Dermis microvascular lymphatic vessel endothelial cell (primary cell): ENCODE measurements at regions not wholly inside any gene's neighbourhood (a gene's known extent, or its start where the extent isn't known, plus 50 kb on each side); places are given as distances from the start of the nearest gene placed in this dataset.
A peak's percentile ranks its signal among the peaks of the same experiment; 100 is the strongest.

Experiments used
- DNase-seq, 2 donors: peaks; one replicate each; pipeline versions ENCODE4 v3.0.0 to v3.0.0-alpha.2; 2010; ENCODE audit warnings: low read depth in 2 of 2

DNA sequence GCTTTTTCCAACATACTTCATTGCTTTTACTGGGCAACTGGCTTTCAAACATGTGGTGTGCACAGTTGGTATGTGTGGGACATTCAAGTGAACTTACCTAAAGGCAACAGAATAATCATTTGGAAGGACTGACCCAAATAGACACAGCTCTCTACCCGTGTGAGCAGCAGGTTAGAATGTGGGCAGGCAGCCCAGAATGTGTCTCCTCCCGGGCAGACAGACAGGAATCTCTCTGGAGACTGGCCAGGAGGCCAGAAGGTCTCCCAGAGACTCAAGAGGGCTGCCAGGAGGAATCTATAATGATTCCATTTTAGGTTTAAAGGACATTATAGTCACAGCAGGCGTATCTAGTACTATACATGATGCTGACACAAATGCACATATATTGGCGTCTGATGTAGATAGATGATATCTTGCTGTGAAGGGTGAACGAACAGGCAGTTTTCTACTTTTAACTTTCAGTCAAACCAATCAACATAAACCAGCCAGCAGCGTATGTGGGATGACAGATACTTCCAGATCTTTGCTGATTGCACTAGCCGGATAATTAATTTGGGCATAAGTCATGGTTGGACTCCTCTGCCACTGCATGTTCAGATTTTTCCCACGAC lies 297.4 kb upstream of the ZNF608 start:
- peak; percentile 86 to 93 for DNase-seq

DNA sequence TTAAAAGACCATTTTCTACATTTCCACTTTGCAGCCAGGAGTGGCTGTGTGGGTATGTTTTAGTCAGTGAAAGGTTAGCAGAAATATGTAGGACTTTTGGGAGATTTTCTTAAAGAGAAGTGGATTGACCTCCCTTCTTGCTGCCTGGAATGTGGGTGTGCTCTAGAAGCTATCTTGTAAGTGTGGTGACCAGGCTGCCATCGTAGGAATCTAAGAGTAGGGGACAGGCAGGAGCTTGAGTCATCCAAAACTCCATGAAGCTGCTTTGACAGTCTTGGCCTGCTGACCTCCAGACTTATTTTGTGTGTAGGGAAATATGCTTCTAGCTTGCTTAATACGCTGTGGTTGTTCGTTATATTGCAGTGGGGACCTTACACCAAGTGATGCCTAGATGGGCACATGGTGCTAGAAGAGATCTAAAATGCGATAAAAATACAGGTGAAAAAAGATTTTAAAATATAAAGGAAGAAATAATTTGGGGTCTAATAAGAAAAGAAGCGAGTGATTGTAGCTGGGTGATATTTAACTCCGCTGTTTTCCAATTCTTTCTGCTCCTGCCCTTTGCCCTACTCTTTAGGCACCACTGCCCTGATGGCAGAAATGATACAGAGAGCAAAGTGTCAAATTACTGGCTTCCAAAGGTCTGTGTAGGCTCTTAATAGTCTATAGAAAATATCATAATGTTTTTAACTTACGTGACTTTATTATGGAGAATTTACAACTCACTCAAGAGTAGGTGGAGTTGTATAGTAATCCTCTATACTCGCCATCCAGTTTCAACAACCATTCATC lies 298.2 kb upstream of the ZNF608 start:
- peak in 1 of 2 donors; percentile 24 for DNase-seq

DNA sequence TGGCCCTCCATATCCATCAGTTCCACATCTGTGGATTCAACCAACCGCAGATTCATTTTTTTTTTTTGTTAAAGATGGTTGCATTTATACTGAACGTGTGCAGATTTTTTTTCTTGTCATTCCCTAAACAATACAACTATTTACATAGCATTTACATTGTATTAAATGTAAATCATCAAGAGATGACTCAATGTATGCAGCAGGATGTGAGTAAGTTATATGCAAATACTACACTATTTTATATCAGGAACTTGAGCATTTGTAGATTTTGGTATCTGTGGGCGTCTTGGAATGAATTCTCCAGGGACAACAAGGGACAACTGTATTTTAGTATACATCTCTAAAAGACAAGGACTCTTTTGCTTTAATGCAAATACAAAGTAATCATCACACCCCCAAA lies 299.2 kb upstream of the ZNF608 start:
- DNase-seq, result peak in 1 of 2 donors; percentile 25

GRCh38 chr5:125046838-125047237 lies 300.4 kb upstream of the ZNF608 start:
- DNase-seq, result no peak

DNA sequence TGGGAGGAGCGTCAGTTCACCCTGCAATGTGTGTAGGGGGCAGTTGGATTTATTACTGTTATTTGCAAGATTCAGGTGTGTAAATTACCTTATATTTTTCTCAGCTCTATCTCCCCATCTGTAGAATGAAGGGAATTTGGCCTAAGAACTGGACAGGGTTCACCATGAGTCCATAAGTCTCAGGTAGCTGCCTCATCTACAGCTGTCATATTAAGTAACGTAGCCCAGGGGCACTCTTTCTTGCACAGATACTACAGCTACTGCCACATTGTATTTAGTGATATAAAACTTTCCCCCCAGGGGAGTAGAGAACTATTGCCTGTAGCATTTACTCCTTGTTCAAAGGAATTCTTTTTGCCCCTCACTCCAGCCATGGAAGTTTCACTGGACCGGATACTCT lies 301.4 kb upstream of the ZNF608 start:
- no peak for DNase-seq

GRCh38 chr5:125049721-125050702 lies 303.6 kb upstream of the ZNF608 start:
- DNase-seq, result no peak

DNA sequence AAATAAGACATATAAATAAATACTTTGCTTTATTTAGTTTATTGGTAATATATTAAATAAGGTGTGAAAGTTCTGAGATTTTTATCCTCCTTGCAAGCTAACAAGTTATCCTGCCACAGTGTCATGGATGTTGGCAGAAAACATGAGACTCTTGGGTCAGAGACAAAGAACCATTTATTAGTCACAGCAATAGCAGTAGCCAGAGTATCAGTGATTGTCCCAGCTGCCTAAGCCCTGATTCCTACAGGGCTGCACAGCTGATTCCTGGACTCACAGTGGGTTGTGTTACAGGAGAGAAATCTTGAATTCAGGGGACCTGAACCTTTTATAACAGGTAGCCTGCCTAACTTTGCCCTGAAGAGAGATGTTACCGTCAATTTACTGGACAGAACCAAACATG lies 304.5 kb upstream of the ZNF608 start:
- DNase-seq, result no peak

DNA sequence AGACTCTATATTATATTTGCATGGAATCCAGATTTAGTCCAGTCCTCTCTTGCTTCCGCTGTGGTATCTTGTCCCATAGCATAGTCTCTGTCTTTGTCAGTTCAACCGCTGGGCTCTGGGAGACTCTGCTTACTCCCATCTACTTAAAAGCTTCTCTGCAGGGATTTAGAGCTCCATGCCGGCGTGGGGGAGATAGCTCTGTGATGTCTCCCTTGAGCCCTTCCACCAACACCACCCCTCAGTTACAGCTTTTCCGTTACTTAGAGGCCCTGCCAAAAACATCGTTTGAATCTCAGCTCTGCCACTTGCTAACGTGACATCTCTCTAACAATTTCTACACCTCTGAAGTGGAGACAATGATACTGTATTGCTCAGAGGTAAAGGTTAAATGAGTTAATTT lies 306.1 kb upstream of the ZNF608 start:
- DNase-seq, result no peak

DNA sequence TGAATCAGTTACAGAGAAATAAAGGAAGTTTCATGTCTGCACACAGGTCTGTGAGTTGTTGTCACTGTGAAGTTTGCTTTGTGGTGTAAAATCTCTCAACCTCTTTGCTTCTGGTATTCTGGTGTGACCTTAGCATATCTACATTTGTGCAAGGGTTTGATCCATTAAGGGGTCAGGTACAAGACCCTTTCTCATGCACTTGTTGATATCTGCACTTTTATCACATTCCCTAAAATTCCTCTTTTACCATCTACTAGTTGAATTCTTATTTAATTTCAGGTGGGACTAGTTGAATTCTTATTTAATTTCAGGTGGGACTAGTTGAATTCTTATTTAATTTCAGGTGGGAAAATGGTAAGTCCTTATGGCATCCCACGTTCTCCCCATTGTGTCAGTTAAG lies 306.7 kb upstream of the ZNF608 start:
- no peak for DNase-seq

DNA sequence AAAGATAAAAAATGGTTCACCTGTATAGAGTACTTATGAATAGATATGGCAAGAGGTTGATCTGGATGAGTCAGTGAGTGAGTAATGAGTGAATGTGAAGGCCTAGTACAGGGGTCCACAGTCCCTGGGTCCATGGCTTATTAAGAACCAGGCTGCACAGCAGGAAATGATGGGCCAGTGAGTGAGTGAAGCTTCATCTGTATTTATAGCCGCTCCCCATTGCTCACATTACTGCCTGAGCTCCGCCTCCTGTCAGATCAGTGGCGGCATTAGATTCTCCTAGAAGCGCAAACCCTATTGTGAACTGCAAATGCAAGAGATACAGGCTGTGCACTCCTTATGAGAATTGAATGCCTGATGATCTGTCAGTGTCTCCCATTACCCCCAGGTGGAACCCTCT lies 307.7 kb upstream of the ZNF608 start:
- peak in 1 of 2 donors; percentile 29 for DNase-seq

GRCh38 chr5:125056671-125057485 lies 310.4 kb upstream of the ZNF608 start:
- no peak for DNase-seq

DNA sequence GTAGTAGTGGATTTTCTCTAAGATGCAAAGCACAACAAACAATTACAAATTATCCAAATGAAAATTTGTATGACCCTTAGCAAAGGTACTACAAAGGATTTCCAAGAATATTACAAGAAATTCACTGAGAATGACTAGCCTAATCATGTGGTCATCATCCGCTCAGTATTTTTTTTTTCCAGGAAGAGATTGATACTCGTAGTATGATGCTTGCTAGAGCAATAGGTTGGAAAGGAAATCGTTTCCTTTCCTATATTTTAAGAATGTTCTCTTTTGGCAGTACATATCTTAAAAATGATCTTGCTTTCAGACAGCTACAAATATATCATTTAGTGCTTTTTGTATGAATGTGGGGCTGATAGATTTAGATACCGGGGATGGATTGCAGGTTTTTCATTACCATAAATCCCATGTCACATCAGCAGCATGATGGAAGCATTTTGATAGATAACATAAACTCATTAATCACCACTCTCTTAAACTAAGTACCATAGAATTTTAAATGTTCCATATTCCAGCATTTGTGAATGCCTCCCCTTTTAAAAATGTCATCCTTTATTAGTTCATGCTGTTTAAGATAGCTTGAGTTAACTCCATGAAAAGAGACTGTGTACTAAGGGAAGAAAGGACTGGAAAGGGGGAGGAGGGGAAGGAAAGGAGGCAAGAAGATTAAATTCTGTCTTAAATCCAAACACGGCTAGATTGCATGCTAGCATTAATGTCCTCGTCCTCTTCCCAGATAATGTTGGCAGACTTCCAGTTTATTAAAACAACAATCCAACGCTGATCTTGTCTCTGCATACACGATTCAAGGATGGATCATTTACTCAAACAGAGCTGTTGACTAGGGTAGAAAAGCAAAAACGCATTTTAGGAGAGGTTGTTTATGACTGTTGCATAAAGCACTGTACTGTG lies 311.7 kb upstream of the ZNF608 start:
- DNase-seq, result peak in 1 of 2 donors; percentile 65

DNA sequence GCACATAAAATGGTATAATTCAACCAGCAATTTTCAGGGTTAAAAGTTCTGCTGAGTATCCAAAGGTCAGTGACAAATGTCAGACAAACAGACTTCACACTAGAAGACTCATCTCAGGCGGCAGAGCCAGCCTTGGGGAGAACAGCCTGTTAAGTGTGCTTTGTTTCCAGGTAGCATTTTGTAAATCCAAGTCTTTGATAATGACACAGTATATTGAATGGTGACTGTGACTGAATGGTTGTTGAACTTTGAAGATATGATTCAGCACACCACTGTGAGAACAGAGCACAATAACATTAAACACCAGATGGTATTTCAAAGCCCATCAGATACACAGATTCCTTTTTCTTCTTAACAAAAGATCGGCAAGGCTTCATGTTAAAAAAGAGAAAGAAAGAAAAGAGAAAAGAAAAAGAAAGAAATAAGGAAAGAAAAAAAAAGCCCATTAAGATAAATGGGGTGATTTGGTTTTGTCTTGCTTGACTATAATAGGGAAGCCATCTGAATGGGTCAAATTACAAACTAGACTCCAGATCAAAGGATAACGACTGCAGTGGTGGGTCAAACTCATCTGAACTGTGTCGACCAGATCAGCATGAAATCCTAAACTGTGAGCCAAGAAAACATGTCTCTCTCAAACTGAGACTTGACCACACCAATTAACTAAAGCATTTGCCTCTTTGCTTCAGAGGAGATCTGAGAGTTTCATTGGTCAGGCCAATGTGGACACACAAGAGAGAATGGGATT lies 313.0 kb upstream of the ZNF608 start:
- DNase-seq, result peak in 1 of 2 donors; percentile 25

DNA sequence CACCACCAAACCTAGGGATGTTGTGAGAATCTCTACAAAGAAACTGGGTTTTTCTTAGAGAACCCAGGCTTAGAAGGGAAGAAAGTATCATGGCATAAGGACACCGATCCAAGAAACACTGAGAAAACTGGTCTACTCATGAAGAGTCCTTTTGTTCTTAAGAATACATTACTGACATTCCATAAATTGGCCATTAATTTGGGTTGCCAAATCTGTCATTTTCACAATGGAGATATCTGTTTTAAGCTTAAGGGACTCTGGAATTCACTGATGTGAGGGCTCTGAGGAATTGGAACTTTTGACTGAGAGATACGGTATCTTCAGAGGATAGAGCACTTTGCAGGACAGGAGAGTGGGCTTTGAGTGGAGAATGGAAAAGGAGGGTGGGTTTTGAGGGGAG lies 315.3 kb upstream of the ZNF608 start:
- no peak for DNase-seq

GRCh38 chr5:125064621-125065438 lies 318.4 kb upstream of the ZNF608 start:
- no peak for DNase-seq

GRCh38 chr5:125065741-125066140 lies 319.3 kb upstream of the ZNF608 start:
- DNase-seq, result no peak

- no peak for DNase-seq
Observed at GRCh38 chr5:125070961-125071360, 324.5 kb upstream of the ZNF608 start.

- no peak for DNase-seq
Observed at GRCh38 chr5:125073090-125073489, 326.7 kb upstream of the ZNF608 start.

GRCh38 chr5:125075567-125075966 lies 329.1 kb upstream of the ZNF608 start:
- no peak for DNase-seq
